WTC11 (cell line): ENCODE measurements at regions not wholly inside any gene's neighbourhood (a gene's known extent, or its start where the extent isn't known, plus 50 kb on each side); places are given as distances from the start of the nearest gene placed in this dataset.

Source experiments
- ATAC-seq: fragments of 200-7000 bp; cut with Tn5 transposase; 2 replicates; pipeline ENCODE4 v1.10.0; 2021; ENCODE audit warnings: mild to moderate bottlenecking, moderate library complexity
- CTCF ChIA-PET: fragments of 300-600 bp; sonication (Branson Sonifier 250); formaldehyde crosslinking; loops from one replicate; lab custom pipeline; 2021; ENCODE audit warnings: antibody characterized with exemption; lab: Charles Lee
- POLR2A ChIA-PET: fragments of 350-600 bp; sonication (Branson Sonifier 250); formaldehyde crosslinking; loops from one replicate; lab custom pipeline; 2021; ENCODE audit warnings: antibody characterized with exemption; lab: Charles Lee
- DNase-seq: peaks from one replicate; pipeline ENCODE4 v3.0.0; 2021; ENCODE audit warnings: low spot score
- H3K27ac Mint-ChIP-seq: 2 replicates; pipeline ENCODE4 v1.8.0; 2021; ENCODE audit warnings: mixed read lengths
- H3K27me3 Mint-ChIP-seq: 2 replicates; pipeline ENCODE4 v1.8.0; 2021; ENCODE audit warnings: low read depth, mild to moderate bottlenecking, moderate library complexity, mixed read lengths
- H3K36me3 Mint-ChIP-seq: 2 replicates; pipeline ENCODE4 v1.8.0; 2021; ENCODE audit warnings: mixed read lengths
- H3K4me1 Mint-ChIP-seq: 2 replicates; pipeline ENCODE4 v1.8.0; 2022; ENCODE audit warnings: mixed read lengths
- H3K4me3 Mint-ChIP-seq: 2 replicates; pipeline ENCODE4 v1.8.0; 2021; ENCODE audit warnings: mild to moderate bottlenecking, moderate library complexity, mixed read lengths
- H3K9me3 Mint-ChIP-seq: 2 replicates; pipeline ENCODE4 v1.8.0; 2021; ENCODE audit warnings: mixed read lengths
- ATF2 ChIP-seq: sonication (generic); formaldehyde crosslinking; IDR thresholded peaks from 2 replicates; pipeline ENCODE4 v1.8.1; 2022; ENCODE audit warnings: low read depth, missing genetic modification reagents, borderline replicate concordance
- ATF6 ChIP-seq: sonication (generic); formaldehyde crosslinking; IDR thresholded peaks from 2 replicates; pipeline ENCODE4 v1.8.1; 2023; ENCODE audit warnings: mild to moderate bottlenecking, missing genetic modification reagents
- CREB1 ChIP-seq: sonication (generic); formaldehyde crosslinking; IDR thresholded peaks from 2 replicates; pipeline ENCODE4 v1.8.0; 2023; ENCODE audit warnings: mild to moderate bottlenecking, missing genetic modification reagents
- ELF4 ChIP-seq: sonication (generic); formaldehyde crosslinking; IDR thresholded peaks from 2 replicates; pipeline ENCODE4 v1.8.1; 2022; ENCODE audit warnings: low read depth, mild to moderate bottlenecking, moderate library complexity, missing genetic modification reagents
- ESRRA ChIP-seq: sonication (generic); formaldehyde crosslinking; IDR thresholded peaks from 2 replicates; pipeline ENCODE4 v1.8.1; 2022; ENCODE audit warnings: mild to moderate bottlenecking, missing genetic modification reagents, borderline replicate concordance
- ETV6 ChIP-seq: sonication (generic); formaldehyde crosslinking; IDR thresholded peaks from 2 replicates; pipeline ENCODE4 v1.8.1; 2022; ENCODE audit warnings: mild to moderate bottlenecking, missing genetic modification reagents
- FOXJ3 ChIP-seq: sonication (generic); formaldehyde crosslinking; IDR thresholded peaks from 2 replicates; pipeline ENCODE4 v1.9.0; 2021; ENCODE audit warnings: missing genetic modification reagents, mild to moderate bottlenecking, borderline replicate concordance
- MXD4 ChIP-seq: fragments of 250-450 bp; sonication (Bioruptor Pico); IDR thresholded peaks from 2 replicates; pipeline ENCODE4 v1.8.0; 2021; ENCODE audit warnings: mild to moderate bottlenecking, moderate library complexity, borderline replicate concordance
- PRDM15 ChIP-seq: sonication (generic); formaldehyde crosslinking; IDR thresholded peaks from 2 replicates; pipeline ENCODE4 v1.8.0; 2022; ENCODE audit warnings: missing genetic modification reagents
- RORB ChIP-seq: fragments of 250-450 bp; sonication (Bioruptor Pico); IDR thresholded peaks from 2 replicates; pipeline ENCODE4 v1.9.0; 2021; ENCODE audit warnings: mild to moderate bottlenecking
- SMAD3 ChIP-seq: sonication (generic); formaldehyde crosslinking; IDR thresholded peaks from 2 replicates; pipeline ENCODE4 v1.8.0; 2022; ENCODE audit warnings: missing genetic modification reagents, mild to moderate bottlenecking, borderline replicate concordance
- SOX15 ChIP-seq: fragments of 250-450 bp; sonication (Bioruptor Pico); IDR thresholded peaks from 2 replicates; pipeline ENCODE4 v1.9.0; 2021; ENCODE audit warnings: mild to moderate bottlenecking
- TP53 ChIP-seq: sonication (generic); formaldehyde crosslinking; IDR thresholded peaks from 2 replicates; pipeline ENCODE4 v1.8.1; 2023; ENCODE audit warnings: mild to moderate bottlenecking, missing genetic modification reagents
- ZBTB43 ChIP-seq: sonication (generic); formaldehyde crosslinking; IDR thresholded peaks from 2 replicates; pipeline ENCODE4 v1.8.1; 2023; ENCODE audit warnings: mild to moderate bottlenecking, missing genetic modification reagents
- ZNF232 ChIP-seq: sonication (generic); formaldehyde crosslinking; IDR thresholded peaks from 2 replicates; pipeline ENCODE4 v1.8.0; 2022; ENCODE audit warnings: mild to moderate bottlenecking, missing genetic modification reagents
- ZNF281 ChIP-seq: sonication (generic); formaldehyde crosslinking; IDR thresholded peaks from 2 replicates; pipeline ENCODE4 v1.8.0; 2023; ENCODE audit warnings: mild to moderate bottlenecking, missing genetic modification reagents
- ZNF512 ChIP-seq: sonication (generic); formaldehyde crosslinking; IDR thresholded peaks from 2 replicates; pipeline ENCODE4 v1.8.1; 2022; ENCODE audit warnings: missing genetic modification reagents, borderline replicate concordance
- ZSCAN18 ChIP-seq: fragments of 250-450 bp; sonication (Bioruptor Pico); IDR thresholded peaks from 2 replicates; pipeline ENCODE4 v2.1.2; 2022; ENCODE audit warnings: mild to moderate bottlenecking, moderate library complexity

- ATAC-seq (no peak), DNase-seq (no peak)
- no peak for TF ChIP-seq ZBTB43 (CRISPR knock-in tag)
- no peak for TF ChIP-seq ATF6 (CRISPR knock-in tag)
- no peak for TF ChIP-seq ATF2
- TF ChIP-seq ESRRA (CRISPR knock-in tag) = no peak
- no peak for TF ChIP-seq ZNF281 (CRISPR knock-in tag)
- TF ChIP-seq FOXJ3 (CRISPR knock-in tag) = no peak
- TF ChIP-seq ZSCAN18 = no peak
- TF ChIP-seq ZNF512 = no peak
- TF ChIP-seq ELF4 (CRISPR knock-in tag) = no peak
- TF ChIP-seq SMAD3 = no peak
- no peak for TF ChIP-seq ZNF232 (CRISPR knock-in tag)
- no peak for TF ChIP-seq CREB1 (CRISPR knock-in tag)
- TF ChIP-seq TP53 = no peak
- TF ChIP-seq RORB (CRISPR knock-in tag) = no peak
- no peak for TF ChIP-seq ETV6
- TF ChIP-seq MXD4 (CRISPR knock-in tag) = no peak
- no peak for TF ChIP-seq SOX15
- TF ChIP-seq PRDM15 (CRISPR knock-in tag) = no peak
- peaks cover 8% of the 10 kb centered on the region for H3K4me1 Mint-ChIP-seq
- POLR2A ChIA-PET = no interaction called here
- peaks cover 25% of the 10 kb centered on the region for H3K9me3 Mint-ChIP-seq
- H3K27ac Mint-ChIP-seq = no peak overlapping the region
- peaks cover 7% of the 10 kb centered on the region for H3K36me3 Mint-ChIP-seq
- H3K27me3 Mint-ChIP-seq = no peaks in the 10 kb centered on the region
- H3K4me3 Mint-ChIP-seq = no peak overlapping the region
- CTCF ChIA-PET = no interaction called here
Observed at GRCh38 chr12:92442782-92443181, 260.0 kb upstream of the PLEKHG7 start.
